Endodermal cell (in vitro differentiated cells): ENCODE measurements at regions not wholly inside any gene's neighbourhood (a gene's known extent, or its start where the extent isn't known, plus 50 kb on each side); places are given as distances from the start of the nearest gene placed in this dataset.

Experiments used
- DNase-seq: peaks from one replicate; pipeline ENCODE4 v3.0.0-alpha.2; 2017
- H3K27ac ChIP-seq: 2 replicates; pipeline ENCODE4 v1.5.1; 2013; ENCODE audit warnings: mild to moderate bottlenecking, low read depth, low read length, moderate library complexity
- H3K27me3 ChIP-seq: 2 replicates; pipeline ENCODE4 v1.6.1; 2013; ENCODE audit warnings: mild to moderate bottlenecking, low read length, moderate library complexity; ENCODE audit not compliant: insufficient read depth, control insufficient read depth, poor library complexity, severe bottlenecking
- H3K36me3 ChIP-seq: 2 replicates; pipeline ENCODE4 v1.7.0; 2013; ENCODE audit warnings: mild to moderate bottlenecking, low read length, moderate library complexity; ENCODE audit not compliant: control insufficient read depth, insufficient read depth
- H3K4me1 ChIP-seq: one replicate; pipeline ENCODE4 v1.7.0; 2013; ENCODE audit warnings: low read length; ENCODE audit not compliant: control insufficient read depth, insufficient read depth
- H3K4me3 ChIP-seq: 2 replicates; pipeline ENCODE4 v1.5.1; 2013; ENCODE audit warnings: mild to moderate bottlenecking, low read length, moderate library complexity
- H3K9ac ChIP-seq: 2 replicates; pipeline ENCODE4 v1.6.1; 2013; ENCODE audit warnings: mild to moderate bottlenecking, low read length, moderate library complexity; ENCODE audit not compliant: poor library complexity, severe bottlenecking; ENCODE audit errors: extremely low read depth
- H3K9me3 ChIP-seq: 2 replicates; pipeline ENCODE4 v1.6.1; 2013; ENCODE audit warnings: mild to moderate bottlenecking, low read length, moderate library complexity; ENCODE audit not compliant: control insufficient read depth
- H3K27ac Mint-ChIP-seq: 2 replicates; pipeline ENCODE4 v1.8.0; 2020; ENCODE audit warnings: mixed read lengths
- H3K27me3 Mint-ChIP-seq: 2 replicates; pipeline ENCODE4 v1.8.0; 2021; ENCODE audit warnings: mild to moderate bottlenecking, mixed read lengths; ENCODE audit not compliant: insufficient read depth
- H3K36me3 Mint-ChIP-seq: 2 replicates; pipeline ENCODE4 v1.8.0; 2020; ENCODE audit warnings: low read depth, mixed read lengths
- H3K4me1 Mint-ChIP-seq: 2 replicates; pipeline ENCODE4 v1.8.0; 2020; ENCODE audit warnings: mixed read lengths
- H3K4me3 Mint-ChIP-seq: 2 replicates; pipeline ENCODE4 v1.8.0; 2020; ENCODE audit warnings: mild to moderate bottlenecking, moderate library complexity, mixed read lengths
- H3K9me3 Mint-ChIP-seq: 2 replicates; pipeline ENCODE4 v1.8.0; 2020; ENCODE audit warnings: mild to moderate bottlenecking, mixed read lengths
- WGBS, 2 experiments: methylation state at CpG; one replicate each; pipeline versions ENCODE4 v1.1.5 to v1.1.7; 2013; ENCODE audit warnings: missing lambda C conversion rate in 2 of 2, mixed read lengths in 1 of 2; ENCODE audit not compliant: insufficient coverage in 1 of 2, insufficient read length in 1 of 2; 5-methylcytosine and 5-hydroxymethylcytosine counted together
- TF ChIP-seq, protein P1 (sequence below): fragments of 200-600 bp; sonication (generic); conservative IDR thresholded peaks from 2 replicates; pipeline ENCODE4 v1.5.0; 2021; ENCODE audit warnings: antibody characterized with exemption, mild to moderate bottlenecking

DNA sequence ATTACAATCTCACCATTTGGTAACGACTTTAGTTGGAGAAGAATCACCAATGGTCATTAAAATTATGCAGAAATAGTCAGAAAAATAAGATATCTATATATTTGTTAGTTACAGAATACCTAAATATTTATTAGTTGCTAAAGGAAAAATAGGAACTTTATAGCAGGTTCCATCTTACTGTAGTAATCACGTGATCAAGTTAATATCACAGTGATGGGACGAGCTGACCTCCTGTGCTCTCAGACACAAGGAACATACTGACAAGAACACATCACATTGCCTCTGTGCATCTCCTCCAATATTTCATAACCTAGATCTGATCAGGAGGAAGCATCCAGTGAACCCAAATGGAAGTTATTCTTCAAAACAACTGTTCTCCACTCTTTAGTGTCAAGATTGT, 215.3 kb downstream of the GALR1 start:
- no peak overlapping the region for H3K9ac ChIP-seq
- H3K27ac Mint-ChIP-seq, result no peak overlapping the region
- 91% methylated on average over 3 of the region's 3 CpGs; no CpG with 5 or more reads in 1 of the 2 experiments for WGBS, 2 experiments

DNA sequence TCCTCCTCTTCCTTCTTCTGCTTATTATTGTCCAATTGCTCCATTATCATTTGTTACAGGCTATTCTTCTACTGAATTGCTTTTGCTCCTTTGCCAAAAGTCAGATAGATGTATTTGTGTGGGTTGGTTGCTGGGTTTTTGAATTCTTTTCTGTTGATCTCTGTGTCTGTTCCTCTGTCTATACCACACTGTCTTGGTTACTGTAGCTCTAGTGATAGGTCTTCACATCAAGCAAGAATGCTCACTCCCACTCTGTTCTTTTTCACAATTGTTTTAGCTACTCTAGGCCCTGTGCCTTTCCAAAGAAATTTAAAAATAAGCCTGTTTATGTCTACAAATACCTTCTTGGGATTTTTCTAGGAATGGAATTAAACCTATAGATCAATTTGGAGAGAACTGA, 217.2 kb downstream of the GALR1 start:
- Histone ChIP-seq H3K4me3 (no peak overlapping the region), H3K36me3 (no peaks in the 10 kb centered on the region), H3K27me3 (no peaks in the 10 kb centered on the region), H3K4me1 (peaks cover 2% of the 10 kb centered on the region), H3K9ac (no peak overlapping the region), H3K27ac (no peak overlapping the region), H3K9me3 (no peaks in the 10 kb centered on the region)
- no peaks in the 10 kb centered on the region for H3K9me3 Mint-ChIP-seq
- no peaks in the 10 kb centered on the region for H3K27me3 Mint-ChIP-seq
- H3K27ac Mint-ChIP-seq, result no peak overlapping the region
- TF ChIP-seq, protein P1, sequence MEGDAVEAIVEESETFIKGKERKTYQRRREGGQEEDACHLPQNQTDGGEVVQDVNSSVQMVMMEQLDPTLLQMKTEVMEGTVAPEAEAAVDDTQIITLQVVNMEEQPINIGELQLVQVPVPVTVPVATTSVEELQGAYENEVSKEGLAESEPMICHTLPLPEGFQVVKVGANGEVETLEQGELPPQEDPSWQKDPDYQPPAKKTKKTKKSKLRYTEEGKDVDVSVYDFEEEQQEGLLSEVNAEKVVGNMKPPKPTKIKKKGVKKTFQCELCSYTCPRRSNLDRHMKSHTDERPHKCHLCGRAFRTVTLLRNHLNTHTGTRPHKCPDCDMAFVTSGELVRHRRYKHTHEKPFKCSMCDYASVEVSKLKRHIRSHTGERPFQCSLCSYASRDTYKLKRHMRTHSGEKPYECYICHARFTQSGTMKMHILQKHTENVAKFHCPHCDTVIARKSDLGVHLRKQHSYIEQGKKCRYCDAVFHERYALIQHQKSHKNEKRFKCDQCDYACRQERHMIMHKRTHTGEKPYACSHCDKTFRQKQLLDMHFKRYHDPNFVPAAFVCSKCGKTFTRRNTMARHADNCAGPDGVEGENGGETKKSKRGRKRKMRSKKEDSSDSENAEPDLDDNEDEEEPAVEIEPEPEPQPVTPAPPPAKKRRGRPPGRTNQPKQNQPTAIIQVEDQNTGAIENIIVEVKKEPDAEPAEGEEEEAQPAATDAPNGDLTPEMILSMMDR, result no peak
- peaks cover 2% of the 10 kb centered on the region for H3K36me3 Mint-ChIP-seq
- H3K4me1 Mint-ChIP-seq, result peaks cover 12% of the 10 kb centered on the region
- no peak for DNase-seq
- H3K4me3 Mint-ChIP-seq, result no peak overlapping the region

More for the DNA sequence above, 215.3 kb downstream of the GALR1 start:
- H3K27ac ChIP-seq, result no peak overlapping the region
- H3K4me1 ChIP-seq, result peaks cover 5% of the 10 kb centered on the region
- Mint-ChIP-seq H3K27me3 (no peaks in the 10 kb centered on the region), H3K4me1 (peaks cover 21% of the 10 kb centered on the region), H3K36me3 (peaks cover 2% of the 10 kb centered on the region), H3K9me3 (no peaks in the 10 kb centered on the region), H3K4me3 (no peak overlapping the region)
- no peak for DNase-seq
- H3K4me3 ChIP-seq, result no peak overlapping the region
- H3K27me3 ChIP-seq, result no peaks in the 10 kb centered on the region
- no peaks in the 10 kb centered on the region for H3K36me3 ChIP-seq
- TF ChIP-seq, protein P1, result no peak
- H3K9me3 ChIP-seq, result no peaks in the 10 kb centered on the region

DNA sequence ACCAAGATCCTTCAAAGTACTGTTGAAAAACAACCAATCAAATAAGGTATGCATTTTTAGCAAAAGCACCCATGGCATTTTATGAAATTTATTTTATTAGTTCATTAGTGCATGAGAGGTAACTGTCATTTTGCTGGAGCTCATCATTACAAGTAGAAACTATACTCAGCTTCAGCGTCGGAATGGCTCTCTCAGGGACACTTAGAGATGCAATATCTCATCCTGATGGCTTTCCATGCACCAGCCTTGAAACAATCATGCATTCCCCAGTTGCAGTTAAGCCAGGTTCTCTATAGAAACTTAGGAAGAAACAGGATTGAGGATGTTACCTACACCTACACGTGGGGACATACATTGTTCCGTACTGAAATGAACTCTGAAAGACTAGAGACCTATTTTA, 219.5 kb downstream of the GALR1 start:
- WGBS, 2 experiments, result 87 to 92% methylated on average over 3 to 4 of the region's 4 CpGs
- Histone ChIP-seq H3K4me3 (no peak overlapping the region), H3K9ac (no peak overlapping the region), H3K36me3 (no peaks in the 10 kb centered on the region), H3K9me3 (no peaks in the 10 kb centered on the region), H3K27ac (no peak overlapping the region), H3K27me3 (no peaks in the 10 kb centered on the region), H3K4me1 (no peaks in the 10 kb centered on the region)
- TF ChIP-seq, protein P1, result no peak
- no peak overlapping the region for H3K27ac Mint-ChIP-seq
- H3K9me3 Mint-ChIP-seq, result no peaks in the 10 kb centered on the region
- H3K27me3 Mint-ChIP-seq, result no peaks in the 10 kb centered on the region
- peaks cover 2% of the 10 kb centered on the region for H3K36me3 Mint-ChIP-seq
- DNase-seq, result no peak
- no peak overlapping the region for H3K4me3 Mint-ChIP-seq
- H3K4me1 Mint-ChIP-seq, result peaks cover 14% of the 10 kb centered on the region
